Prostate gland (tissue), 2 donors: ENCODE measurements at regions not wholly inside any gene's neighbourhood (a gene's known extent, or its start where the extent isn't known, plus 50 kb on each side); places are given as distances from the start of the nearest gene placed in this dataset.
"Not testable (repeated sequence)": the region's sequence is repeated elsewhere in the genome, so short reads cannot be mapped to it uniquely, and the experiment has no call there.

Experiments used
- DNase-seq: peaks from one replicate; pipeline ENCODE4 v3.0.0-alpha.2; 2019; ENCODE audit warnings: low spot score
- H3K27ac ChIP-seq, 2 donors: fragments of 200-600 bp; sonication (generic); 2 replicates each; pipeline ENCODE4 v1.5.1; 2017 to 2019
- H3K27me3 ChIP-seq: fragments of 200-600 bp; sonication (generic); replicated peaks from 2 replicates; pipeline ENCODE4 v1.5.1; 2019; ENCODE audit not compliant: insufficient read depth
- H3K36me3 ChIP-seq, 2 donors: fragments of 200-600 bp; sonication (generic); 1 replicate in 1 of 2; 2 replicates in 1 of 2; pipeline versions ENCODE4 v1.5.1 to v1.8.1; 2017 to 2019
- H3K4me1 ChIP-seq: fragments of 200-600 bp; sonication (generic); replicated peaks from 2 replicates; pipeline ENCODE4 v1.5.1; 2019
- H3K4me3 ChIP-seq, 2 donors: fragments of 200-600 bp; sonication (generic); 2 replicates each; pipeline ENCODE4 v1.5.1; 2017 to 2019
- H3K9me3 ChIP-seq: fragments of 200-600 bp; sonication (generic); 2 replicates; pipeline ENCODE4 v1.5.1; 2017
- CTCF ChIP-seq, 4 experiments: fragments of 200-600 bp in 2 of 4; fragments of 450-650 bp in 2 of 4; sonication (generic) in 2 of 4; IDR thresholded peaks; 1 replicate in 3 of 4; 2 replicates in 1 of 4; pipeline ENCODE4 v1.5.1; 2016 to 2019; ENCODE audit warnings: antibody characterized with exemption in 4 of 4, mild to moderate bottlenecking in 2 of 4, moderate library complexity in 2 of 4
- POLR2A ChIP-seq: fragments of 450-650 bp; IDR thresholded peaks from one replicate; pipeline ENCODE4 v1.6.1; 2016; ENCODE audit warnings: antibody characterized with exemption, mild to moderate bottlenecking
- POLR2AphosphoS5 ChIP-seq: sonication (generic); formaldehyde crosslinking; IDR thresholded peaks from one replicate; pipeline ENCODE4 v1.6.1; 2017; ENCODE audit warnings: antibody characterized with exemption
- WGBS: methylation state at CpG from one replicate; pipeline ENCODE4 v1.1.5; 2018; 5-methylcytosine and 5-hydroxymethylcytosine counted together
- intact Hi-C: fragments of 100-400 bp; cut with DNase I; formaldehyde crosslinking; loops from one replicate; pipeline ENCODE4 v1.14.2; 2022

- Histone ChIP-seq H3K27me3 (no peaks in the 10 kb centered on the region), H3K4me3 (no peak overlapping the region), H3K36me3 (no peaks in the 10 kb centered on the region), H3K4me1 (no peaks in the 10 kb centered on the region), H3K27ac (no peak overlapping the region), H3K9me3 (no peaks in the 10 kb centered on the region)
- no peak for DNase-seq
- TF ChIP-seq CTCF (IDR thresholded peaks at IDR 0.05) (no peak), POLR2AphosphoS5 (no peak), POLR2A (no peak)
- intact Hi-C loops, result no loop called here
These were observed 1902.6 kb upstream of the AGA start for GRCh38 chr4:179344861-179345260.

- Histone ChIP-seq H3K4me1 (no peaks in the 10 kb centered on the region), H3K4me3 (no peak overlapping the region), H3K36me3 (no peaks in the 10 kb centered on the region), H3K9me3 (no peaks in the 10 kb centered on the region), H3K27ac (no peak overlapping the region), H3K27me3 (no peaks in the 10 kb centered on the region)
- intact Hi-C loops, result no loop called here
- DNase-seq, result no peak
- 50% methylated on average over 2 of the region's 2 CpGs for WGBS
- TF ChIP-seq CTCF (IDR thresholded peaks at IDR 0.05) (no peak), POLR2AphosphoS5 (no peak), POLR2A (no peak)
These were observed 1910.0 kb upstream of the AGA start for GRCh38 chr4:179352221-179352620.

GRCh38 chr4:179353786-179354185 lies 1911.5 kb upstream of the AGA start:
- 64% methylated on average over 3 of the region's 3 CpGs for WGBS
- no peaks in the 10 kb centered on the region for H3K4me1 ChIP-seq
- H3K27me3 ChIP-seq, result no peaks in the 10 kb centered on the region
- intact Hi-C loops, result no loop called here
- TF ChIP-seq POLR2A (no peak), CTCF (IDR thresholded peaks at IDR 0.05) (no peak), POLR2AphosphoS5 (no peak)
- no peaks in the 10 kb centered on the region for H3K9me3 ChIP-seq
- H3K27ac ChIP-seq, result no peak overlapping the region
- H3K36me3 ChIP-seq, result no peaks in the 10 kb centered on the region
- DNase-seq, result no peak
- no peak overlapping the region for H3K4me3 ChIP-seq

GRCh38 chr4:179361978-179362486 lies 1919.8 kb upstream of the AGA start:
- Histone ChIP-seq H3K27me3 (no peaks in the 10 kb centered on the region), H3K36me3 (no peaks in the 10 kb centered on the region), H3K4me3 (no peak overlapping the region), H3K27ac (no peak overlapping the region), H3K4me1 (no peaks in the 10 kb centered on the region), H3K9me3 (no peaks in the 10 kb centered on the region)
- no peak for DNase-seq
- WGBS, result 64% methylated on average over 8 of the region's 8 CpGs
- TF ChIP-seq POLR2AphosphoS5 (no peak), POLR2A (no peak), CTCF (IDR thresholded peaks at IDR 0.05) (no peak)
- intact Hi-C loops, result no loop called here

- DNase-seq, H3K9me3 ChIP-seq, H3K27me3 ChIP-seq, H3K4me3 ChIP-seq, H3K27ac ChIP-seq, H3K4me1 ChIP-seq, intact Hi-C loops, H3K36me3 ChIP-seq: not testable (repeated sequence)
- 97% methylated on average over 3 of the region's 3 CpGs for WGBS
These were observed 1923.7 kb upstream of the AGA start for GRCh38 chr4:179365932-179366331.
